ENCODE measurements at regions not wholly inside any gene's neighbourhood (a gene's known extent, or its start where the extent isn't known, plus 50 kb on each side); places are given as distances from the start of the nearest gene placed in this dataset.

DNA sequence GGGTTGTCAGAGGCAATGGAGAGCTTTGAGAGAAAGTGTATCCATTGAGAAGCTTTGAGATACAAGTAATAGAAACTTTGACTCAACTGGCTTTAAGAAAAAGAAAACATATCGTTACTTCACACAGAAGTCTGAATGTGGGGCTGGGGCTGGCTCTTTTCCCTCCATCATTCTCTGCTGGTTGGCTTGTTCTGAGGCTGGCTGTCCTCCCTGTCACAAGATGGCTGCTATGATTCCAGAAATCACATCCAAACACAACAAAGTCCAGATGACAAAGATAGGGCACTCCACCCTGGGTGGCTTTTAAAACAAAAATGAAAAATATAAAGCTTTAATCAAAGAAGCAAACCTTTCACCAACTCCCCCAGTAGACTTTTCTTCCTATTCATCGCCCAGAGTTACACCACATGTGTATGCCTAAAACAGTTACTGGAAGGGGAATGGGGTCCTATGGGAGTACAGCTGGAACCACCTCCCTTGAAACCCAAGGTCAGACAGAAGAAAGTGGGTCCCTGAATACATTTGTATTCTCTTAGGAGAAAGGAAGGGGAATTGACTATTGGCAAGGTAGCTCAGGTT lies 284.3 kb downstream of the GAS1 start:
- TF ChIP-seq, protein P1, sequence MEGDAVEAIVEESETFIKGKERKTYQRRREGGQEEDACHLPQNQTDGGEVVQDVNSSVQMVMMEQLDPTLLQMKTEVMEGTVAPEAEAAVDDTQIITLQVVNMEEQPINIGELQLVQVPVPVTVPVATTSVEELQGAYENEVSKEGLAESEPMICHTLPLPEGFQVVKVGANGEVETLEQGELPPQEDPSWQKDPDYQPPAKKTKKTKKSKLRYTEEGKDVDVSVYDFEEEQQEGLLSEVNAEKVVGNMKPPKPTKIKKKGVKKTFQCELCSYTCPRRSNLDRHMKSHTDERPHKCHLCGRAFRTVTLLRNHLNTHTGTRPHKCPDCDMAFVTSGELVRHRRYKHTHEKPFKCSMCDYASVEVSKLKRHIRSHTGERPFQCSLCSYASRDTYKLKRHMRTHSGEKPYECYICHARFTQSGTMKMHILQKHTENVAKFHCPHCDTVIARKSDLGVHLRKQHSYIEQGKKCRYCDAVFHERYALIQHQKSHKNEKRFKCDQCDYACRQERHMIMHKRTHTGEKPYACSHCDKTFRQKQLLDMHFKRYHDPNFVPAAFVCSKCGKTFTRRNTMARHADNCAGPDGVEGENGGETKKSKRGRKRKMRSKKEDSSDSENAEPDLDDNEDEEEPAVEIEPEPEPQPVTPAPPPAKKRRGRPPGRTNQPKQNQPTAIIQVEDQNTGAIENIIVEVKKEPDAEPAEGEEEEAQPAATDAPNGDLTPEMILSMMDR (IDR thresholded peaks at IDR 0.05; ENCODE audit: insufficient read depth, low read length, poor library complexity, severe bottlenecking) = no peak
- no peak for TF ChIP-seq EZH2phosphoT487 (conservative IDR thresholded peaks at IDR 0.05; ENCODE audit: low read length)
